Medulla oblongata (tissue), 1 donor: ENCODE measurements at regions not wholly inside any gene's neighbourhood (a gene's known extent, or its start where the extent isn't known, plus 50 kb on each side); places are given as distances from the start of the nearest gene placed in this dataset.

Source experiments
- DNase-seq: peaks from one replicate; pipeline ENCODE4 v3.0.0-alpha.2; 2015; ENCODE audit errors: extremely low spot score

- DNase-seq = no peak
Measured at GRCh38 chr11:43545610-43546009, 134.9 kb upstream of the HSD17B12 start.

DNA sequence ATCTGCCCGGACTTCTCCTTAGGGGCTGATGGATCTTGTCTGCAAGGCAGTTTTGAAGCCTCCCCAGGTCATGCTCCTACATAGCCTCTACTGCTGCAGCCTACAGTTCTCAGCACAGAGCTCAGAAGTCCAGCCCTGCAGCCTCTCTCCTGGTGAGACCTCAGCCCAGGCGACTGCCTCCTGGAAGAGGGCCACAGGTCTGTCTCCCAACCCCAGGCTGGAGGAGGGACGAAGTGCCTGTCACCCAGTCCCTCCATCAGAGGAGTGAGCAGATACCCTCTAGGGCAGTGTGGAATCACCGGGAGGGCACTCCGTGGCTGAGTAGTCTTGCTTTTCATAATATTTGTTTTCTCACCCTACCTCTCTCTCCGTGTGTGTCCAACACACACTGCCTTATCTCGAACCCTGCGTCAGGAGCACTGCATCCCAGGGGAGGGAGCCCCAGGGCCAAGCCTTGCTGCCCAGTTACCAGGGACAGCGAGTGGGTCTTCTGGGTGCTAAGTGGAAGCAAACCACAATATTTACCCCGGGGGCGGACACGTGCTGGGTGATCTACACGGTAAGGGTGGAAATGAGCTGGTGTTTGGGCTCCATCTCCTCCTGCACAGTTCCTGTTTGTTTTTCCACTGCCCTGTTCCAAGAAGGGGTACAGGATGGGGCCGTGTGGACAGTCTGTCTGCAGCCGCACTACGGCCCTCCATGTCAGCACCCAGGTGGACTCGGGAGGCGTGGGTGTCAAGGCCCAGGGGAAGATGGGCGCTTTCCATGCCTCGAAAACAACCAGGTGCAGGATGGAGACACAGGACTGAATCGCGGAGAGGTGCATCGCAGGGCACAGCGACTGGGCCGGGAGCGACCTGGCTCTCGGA is 133.7 kb upstream of the HSD17B12 start:
- DNase-seq = no peak

DNA sequence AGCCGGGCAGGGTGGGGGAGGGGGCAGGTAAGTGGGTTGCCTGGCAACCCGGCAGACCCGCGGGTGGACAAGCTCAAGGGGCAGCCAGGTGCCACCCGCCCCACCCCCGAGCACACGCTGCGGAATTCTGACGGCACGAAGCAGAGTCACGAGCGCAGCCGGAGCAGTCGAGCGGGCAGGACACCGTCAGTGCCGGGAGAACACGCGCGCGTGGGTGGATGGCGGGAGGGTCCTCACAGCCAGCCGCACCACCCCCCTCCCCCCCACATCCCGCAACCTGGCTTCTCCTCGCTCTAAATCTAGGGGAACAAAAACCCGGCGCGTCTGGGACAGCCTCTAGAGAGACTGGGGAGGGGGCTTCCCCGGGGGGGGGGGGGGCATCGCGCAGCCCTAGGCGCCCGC is 133.1 kb upstream of the HSD17B12 start:
- DNase-seq = no peak

GRCh38 chr11:43547889-43548381 is 132.6 kb upstream of the HSD17B12 start:
- DNase-seq = no peak

- DNase-seq = no peak
Measured at GRCh38 chr11:43548916-43549315, 131.6 kb upstream of the HSD17B12 start.

DNA sequence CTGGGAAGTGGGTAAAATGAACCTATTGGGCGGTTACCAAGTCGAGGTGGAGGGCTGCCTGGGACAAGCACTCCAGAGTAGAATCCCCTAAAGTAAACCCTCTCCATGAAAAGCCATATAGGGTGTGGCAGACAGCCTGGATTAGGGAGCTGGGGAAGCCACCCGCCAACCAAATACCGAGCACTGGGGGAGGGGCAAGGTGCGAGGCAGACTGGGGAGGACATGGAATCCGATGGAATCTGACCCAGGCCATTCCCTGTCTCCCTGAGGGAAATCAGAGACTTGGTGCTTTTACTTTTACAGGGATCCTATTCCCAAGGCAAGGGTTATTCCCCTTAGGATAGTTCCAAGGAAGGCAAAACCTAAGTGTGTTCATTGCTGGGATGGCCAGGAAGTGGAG is 130.9 kb upstream of the HSD17B12 start:
- DNase-seq = no peak

- DNase-seq = no peak
Measured at GRCh38 chr11:43550714-43551113, 129.8 kb upstream of the HSD17B12 start.

GRCh38 chr11:43554148-43554473 is 126.4 kb upstream of the HSD17B12 start:
- no peak for DNase-seq

GRCh38 chr11:43555186-43555585 is 125.4 kb upstream of the HSD17B12 start:
- no peak for DNase-seq

GRCh38 chr11:43555816-43556611 is 124.5 kb upstream of the HSD17B12 start:
- peak; percentile 54 for DNase-seq

GRCh38 chr11:43556612-43557375 is 123.7 kb upstream of the HSD17B12 start:
- no peak for DNase-seq

- DNase-seq = no peak
Measured at GRCh38 chr11:43557553-43558110, 122.9 kb upstream of the HSD17B12 start.

GRCh38 chr11:43558146-43558545 is 122.4 kb upstream of the HSD17B12 start:
- DNase-seq = no peak

DNA sequence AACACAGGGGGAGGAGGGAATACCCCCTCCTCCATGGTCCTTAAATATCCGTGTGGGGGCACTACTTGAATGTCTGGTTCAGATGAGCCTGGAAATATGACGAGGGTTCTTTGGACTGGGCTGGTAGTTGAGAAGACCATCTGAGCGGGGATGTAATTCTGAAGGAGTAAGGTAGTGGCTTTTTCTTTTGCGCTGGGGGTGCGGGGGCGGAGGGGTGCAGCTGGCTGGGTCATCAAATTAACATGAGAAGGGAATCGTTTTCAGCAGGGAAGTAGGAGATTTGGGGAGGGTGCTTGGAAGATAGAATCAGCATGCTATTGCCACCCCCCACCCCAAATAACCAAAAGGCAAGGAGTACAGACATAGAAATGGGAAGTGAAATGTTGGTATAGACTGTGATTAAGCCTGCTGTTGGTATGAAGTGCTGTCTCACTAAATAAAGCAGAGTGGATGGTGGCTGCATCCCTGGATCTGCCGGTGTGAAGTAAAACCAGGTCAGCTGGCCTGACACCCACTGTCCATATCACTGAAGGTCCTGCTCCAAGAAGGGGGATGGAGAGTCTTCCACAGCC is 121.9 kb upstream of the HSD17B12 start:
- DNase-seq = no peak

GRCh38 chr11:43561832-43562231 is 118.7 kb upstream of the HSD17B12 start:
- no peak for DNase-seq

- peak; percentile 63 for DNase-seq
Measured at GRCh38 chr11:43567396-43567975, 113.1 kb upstream of the HSD17B12 start.

- no peak for DNase-seq
Measured at GRCh38 chr11:43573233-43573632, 107.3 kb upstream of the HSD17B12 start.

DNA sequence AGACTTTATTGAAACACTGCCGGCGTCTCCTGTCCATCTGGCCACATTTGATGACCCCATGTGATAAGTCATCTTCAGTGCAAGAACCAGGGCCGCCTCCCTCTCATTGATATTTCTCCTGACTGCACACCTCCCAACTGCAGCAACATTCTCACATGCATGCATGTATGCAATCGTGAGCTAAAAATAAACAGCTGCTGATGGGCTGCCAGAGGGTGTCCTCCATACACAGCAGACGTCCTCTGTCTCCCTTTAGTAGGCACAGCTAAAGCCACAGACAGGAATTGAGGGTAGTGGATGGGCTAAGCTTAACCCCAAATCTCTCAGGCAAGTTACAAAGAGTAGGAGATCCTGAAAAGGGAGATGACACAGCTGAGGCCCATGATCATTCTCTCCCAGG is 106.7 kb upstream of the HSD17B12 start:
- no peak for DNase-seq

DNA sequence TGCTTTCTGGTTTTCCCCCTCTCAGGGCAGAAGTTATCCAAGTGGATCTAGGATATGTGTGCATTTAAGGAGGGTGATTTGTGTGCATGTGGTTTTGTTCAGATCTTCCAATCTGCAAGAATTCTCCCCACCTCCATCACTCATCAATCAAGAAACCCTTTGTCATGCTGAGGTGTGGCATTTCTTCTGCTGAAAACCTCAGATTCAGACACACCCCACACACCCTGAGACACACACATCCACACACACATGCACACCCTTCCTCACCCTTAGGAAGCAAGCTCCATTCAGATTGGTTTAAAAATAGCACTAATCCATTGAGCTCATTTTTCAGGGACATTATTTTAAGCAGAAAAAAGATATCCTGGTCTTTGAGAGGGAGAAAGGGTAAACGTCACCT is 106.1 kb upstream of the HSD17B12 start:
- no peak for DNase-seq

DNA sequence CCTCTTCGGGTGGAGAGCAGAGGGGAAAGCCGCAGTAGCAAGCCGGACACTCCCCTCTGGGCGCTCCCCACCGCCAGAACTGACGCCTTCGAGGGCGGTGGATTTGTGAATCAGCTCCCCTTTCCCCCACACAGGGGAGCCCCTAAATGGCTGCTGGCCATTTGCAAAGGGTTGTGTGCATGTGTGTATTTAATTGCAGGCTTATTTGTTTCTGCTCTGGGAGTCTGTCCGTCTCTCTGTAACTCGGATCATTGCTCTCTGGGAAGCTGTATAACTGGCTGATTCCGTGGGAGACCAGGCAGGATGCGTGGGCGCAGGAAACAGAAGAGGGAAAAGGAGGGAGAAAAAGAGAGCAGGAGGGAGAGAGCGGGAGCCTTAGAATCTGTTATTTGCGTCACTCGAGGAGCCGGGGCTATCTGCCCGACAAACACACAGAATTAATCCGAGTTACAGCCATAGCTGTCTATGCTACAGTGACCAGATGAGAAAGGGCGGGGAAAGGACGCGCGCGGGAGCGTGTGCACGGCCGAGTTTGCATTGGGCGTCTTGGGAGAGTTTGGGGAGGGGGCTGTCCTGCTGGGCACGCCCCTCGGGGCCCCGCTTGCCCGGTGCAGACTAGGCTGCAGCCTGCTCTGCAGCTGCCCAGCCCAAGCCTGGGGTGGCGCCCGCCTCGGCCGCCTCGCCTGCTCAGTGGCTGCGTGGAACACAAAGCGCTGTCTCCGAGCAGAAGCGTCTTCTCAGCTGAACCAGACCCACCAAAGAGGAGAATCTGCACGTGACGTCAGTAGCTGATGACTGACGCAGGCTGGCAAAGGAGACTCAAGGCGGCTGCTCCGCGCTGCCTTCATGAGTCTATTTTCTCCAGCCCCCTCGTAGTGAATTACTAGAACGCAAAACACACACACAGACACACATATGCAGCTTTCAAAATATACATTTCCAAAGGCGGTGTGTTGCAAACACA is 105.3 kb upstream of the HSD17B12 start:
- peak; percentile 18 for DNase-seq
